HepG2 (cell line): ENCODE measurements at regions not wholly inside any gene's neighbourhood (a gene's known extent, or its start where the extent isn't known, plus 50 kb on each side); places are given as distances from the start of the nearest gene placed in this dataset.

ENCODE experiments used
- CHD4 ChIP-seq: fragments of 200-600 bp; sonication (generic); IDR thresholded peaks from 2 replicates; pipeline ENCODE4 v1.7.0; 2017; ENCODE audit warnings: mild to moderate bottlenecking, low read length, borderline replicate concordance
- CTCF ChIP-seq: sonication (generic); formaldehyde crosslinking; IDR thresholded peaks from 2 replicates; pipeline ENCODE4 v1.5.0; 2020; ENCODE audit warnings: mild to moderate bottlenecking, missing genetic modification reagents, moderate library complexity
- EP300 ChIP-seq, 3 experiments: sonication (generic) in 1 of 3; formaldehyde crosslinking in 1 of 3; IDR thresholded peaks; 2 replicates each; pipeline versions ENCODE4 v1.5.1 to v1.6.1; 2011 to 2020; ENCODE audit warnings: low read depth in 2 of 3, low read length in 2 of 3, borderline replicate concordance in 1 of 3, improper control_type of control experiment in 1 of 3, mild to moderate bottlenecking in 1 of 3, missing genetic modification reagents in 1 of 3, moderate library complexity in 1 of 3
- KDM1A ChIP-seq: IDR thresholded peaks from 2 replicates; pipeline ENCODE4 v1.6.1; 2016; ENCODE audit warnings: missing compliant biosample characterization
- PAF1 ChIP-seq: IDR thresholded peaks from 2 replicates; pipeline ENCODE4 v1.6.1; 2016; ENCODE audit warnings: missing genetic modification reagents, missing compliant biosample characterization
- POLR2A ChIP-seq, 2 experiments: IDR thresholded peaks; 2 replicates each; pipeline ENCODE4 v1.6.1; 2011; ENCODE audit warnings: low read depth in 2 of 2, low read length in 2 of 2, mild to moderate bottlenecking in 1 of 2, moderate library complexity in 1 of 2; ENCODE audit not compliant: insufficient read depth in 1 of 2
- SKI ChIP-seq: fragments of 450-650 bp; IDR thresholded peaks from one replicate; pipeline ENCODE4 v1.6.1; 2018; ENCODE audit warnings: mild to moderate bottlenecking; ENCODE audit not compliant: partially characterized antibody
- ZKSCAN5 ChIP-seq: sonication (generic); formaldehyde crosslinking; IDR thresholded peaks from 2 replicates; pipeline ENCODE4 v1.5.1; 2020; ENCODE audit warnings: mild to moderate bottlenecking, missing genetic modification reagents
- ZNF138 ChIP-seq: sonication (generic); formaldehyde crosslinking; IDR thresholded peaks from 2 replicates; pipeline ENCODE4 v1.5.0; 2020; ENCODE audit warnings: mild to moderate bottlenecking, low read depth, missing genetic modification reagents
- ZNF280B ChIP-seq: sonication (generic); formaldehyde crosslinking; IDR thresholded peaks from 2 replicates; pipeline ENCODE4 v1.5.0; 2020; ENCODE audit warnings: missing genetic modification reagents, mild to moderate bottlenecking, borderline replicate concordance
- ZSCAN25 ChIP-seq: sonication (generic); formaldehyde crosslinking; IDR thresholded peaks from 2 replicates; pipeline ENCODE4 v1.8.0; 2022; ENCODE audit warnings: mild to moderate bottlenecking, missing genetic modification reagents
- TF ChIP-seq, protein P1 (sequence below): sonication (generic); formaldehyde crosslinking; conservative IDR thresholded peaks from 2 replicates; pipeline ENCODE4 v1.4.0; 2020; ENCODE audit warnings: missing genetic modification reagents

DNA sequence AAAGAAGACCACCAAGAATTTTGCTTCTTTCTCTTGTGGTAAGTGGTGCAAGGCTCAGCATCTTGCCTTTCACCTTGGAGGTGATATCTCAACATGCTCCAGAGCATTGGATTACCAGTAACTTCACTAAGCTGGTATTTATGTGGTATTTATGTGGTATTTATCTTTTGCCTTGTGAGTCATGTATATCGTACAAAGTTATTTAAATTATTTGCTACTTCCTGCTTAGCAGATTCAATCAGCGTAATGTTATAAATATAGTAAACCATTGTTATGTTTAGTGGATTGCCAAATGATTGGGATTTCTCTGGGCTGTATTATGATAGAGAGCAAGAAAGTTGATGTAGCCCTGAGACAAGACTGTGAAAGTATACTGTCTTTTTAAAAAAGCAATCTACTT lies 366.4 kb downstream of the IPO8 start:
- TF ChIP-seq CHD4 (no peak), POLR2A (IDR thresholded peaks at IDR 0.05; ENCODE audit: insufficient read depth in 1 of 2, low read depth in 2 of 2, low read length in 2 of 2) (no peak), ZSCAN25 (CRISPR knock-in tag) (no peak), SKI (no peak), PAF1 (CRISPR knock-in tag) (no peak), ZKSCAN5 (CRISPR knock-in tag) (no peak), EP300 (IDR thresholded peaks at IDR 0.05; ENCODE audit: low read depth in 2 of 2, low read length in 2 of 2) (no peak), EP300 (CRISPR knock-in tag; IDR thresholded peaks at IDR 0.05; ENCODE audit: borderline replicate concordance) (no peak), ZNF280B (CRISPR knock-in tag) (no peak), CTCF (CRISPR knock-in tag) (no peak), ZNF138 (CRISPR knock-in tag) (no peak), KDM1A (CRISPR knock-in tag) (no peak)
- TF ChIP-seq, protein P1, sequence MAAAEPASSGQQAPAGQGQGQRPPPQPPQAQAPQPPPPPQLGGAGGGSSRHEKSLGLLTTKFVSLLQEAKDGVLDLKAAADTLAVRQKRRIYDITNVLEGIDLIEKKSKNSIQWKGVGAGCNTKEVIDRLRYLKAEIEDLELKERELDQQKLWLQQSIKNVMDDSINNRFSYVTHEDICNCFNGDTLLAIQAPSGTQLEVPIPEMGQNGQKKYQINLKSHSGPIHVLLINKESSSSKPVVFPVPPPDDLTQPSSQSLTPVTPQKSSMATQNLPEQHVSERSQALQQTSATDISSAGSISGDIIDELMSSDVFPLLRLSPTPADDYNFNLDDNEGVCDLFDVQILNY (CRISPR knock-in tag) = no peak
